HG02642 (cell line): ENCODE measurements at regions not wholly inside any gene's neighbourhood (a gene's known extent, or its start where the extent isn't known, plus 50 kb on each side); places are given as distances from the start of the nearest gene placed in this dataset.

Source experiments
- ATAC-seq: cut with Tn5 transposase; IDR thresholded peaks from one replicate; pipeline ENCODE4 v1.9.1; 2021; ENCODE audit warnings: mild to moderate bottlenecking; ENCODE audit not compliant: unreplicated experiment, poor library complexity

DNA sequence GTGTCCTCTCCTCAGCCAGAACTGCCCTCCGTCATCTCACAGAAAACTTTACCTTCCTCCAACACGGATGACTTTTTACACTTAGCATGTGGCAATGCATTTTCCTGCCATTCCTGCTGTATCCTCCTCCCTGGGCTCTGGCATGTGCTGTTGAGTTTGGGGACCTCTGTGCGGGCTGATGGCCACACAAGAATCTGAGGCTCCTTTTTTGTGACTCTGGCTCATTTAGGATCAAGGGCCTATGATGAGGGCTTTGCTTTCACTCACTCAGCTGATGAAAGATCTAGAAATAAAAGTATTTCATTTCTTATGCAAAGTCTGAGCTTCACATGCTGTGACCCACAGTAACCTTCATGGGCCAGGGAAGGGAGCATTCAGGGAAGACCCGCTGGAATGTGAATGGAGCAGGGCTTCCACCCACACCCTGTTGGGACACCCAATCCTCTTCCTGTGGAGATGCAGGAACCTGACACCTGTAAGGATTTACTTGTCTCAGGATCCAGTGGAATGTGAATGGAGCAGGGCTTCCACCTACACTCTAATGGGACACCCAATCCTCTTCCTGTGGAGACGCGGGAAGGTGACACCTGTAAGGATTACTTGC is 500.3 kb upstream of the MKI67 start:
- no peak for ATAC-seq

DNA sequence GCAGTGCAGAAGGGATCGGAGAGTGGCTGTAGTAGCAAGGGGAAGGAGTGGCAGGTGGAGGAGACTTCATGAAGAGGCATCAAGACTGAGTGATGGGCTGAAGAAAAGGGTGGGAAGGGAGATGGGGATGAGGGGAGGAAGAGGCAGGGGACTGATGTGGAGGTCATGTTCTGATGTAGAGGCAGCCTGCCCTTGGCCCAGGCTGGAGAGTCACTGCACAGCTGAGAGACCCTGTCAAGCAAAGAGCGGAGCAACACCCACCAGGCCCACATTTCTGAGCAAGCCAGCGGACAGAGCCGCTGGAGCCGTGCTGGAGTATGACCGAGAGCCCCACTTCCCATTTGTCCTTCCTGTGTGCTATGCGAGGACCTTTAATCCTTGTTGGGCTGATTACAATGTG is 501.6 kb upstream of the MKI67 start:
- no peak for ATAC-seq

- no peak for ATAC-seq
Measured at GRCh38 chr10:128628252-128628651, 502.0 kb upstream of the MKI67 start.

DNA sequence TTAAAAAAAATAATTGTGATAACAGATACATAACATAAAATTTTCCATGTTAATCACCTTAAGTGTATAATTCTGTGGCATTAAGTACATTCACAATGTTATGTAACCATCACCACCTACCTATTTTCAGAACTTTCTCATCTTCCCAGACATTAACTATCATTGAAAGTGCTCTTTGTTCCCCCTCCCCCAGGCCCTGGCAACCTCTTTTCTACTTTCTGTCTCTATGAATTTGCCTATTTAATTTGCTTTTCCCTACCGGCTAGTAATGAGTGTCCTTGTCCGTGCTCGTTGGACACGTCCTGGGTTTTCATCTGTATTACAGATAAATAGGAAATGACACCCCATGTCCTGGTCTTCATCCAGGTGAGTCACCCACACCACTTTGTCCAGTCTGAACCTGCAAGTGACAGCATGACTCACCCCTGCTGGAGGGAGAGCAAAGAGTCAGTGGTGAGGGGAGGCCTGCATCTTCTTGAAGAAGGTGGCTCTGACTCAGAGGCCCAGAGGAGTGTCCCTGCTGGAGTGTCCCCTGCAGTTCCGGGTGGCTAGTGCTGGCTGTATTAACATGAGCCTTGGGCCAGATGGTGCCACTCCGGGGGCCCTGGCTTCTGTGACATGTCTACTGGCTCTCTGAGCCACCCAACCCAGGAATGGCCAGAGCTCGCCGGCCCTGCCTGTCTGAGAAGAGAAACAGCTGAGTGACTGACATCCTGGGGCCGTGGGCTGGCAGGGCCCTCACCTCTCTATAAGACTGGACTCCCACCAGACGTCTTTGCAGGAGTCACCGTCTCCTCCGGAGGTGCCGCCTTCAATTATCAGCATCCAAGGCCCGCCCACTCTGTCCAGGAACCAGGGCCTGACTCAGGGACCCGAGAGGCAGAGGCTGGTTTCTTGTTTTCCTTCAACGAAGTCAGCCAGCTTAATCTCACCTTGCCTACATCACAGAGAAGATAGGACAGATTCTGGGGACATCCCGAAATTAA is 503.2 kb upstream of the MKI67 start:
- no peak for ATAC-seq

- no peak for ATAC-seq
Measured at GRCh38 chr10:128630787-128631252, 504.6 kb upstream of the MKI67 start.

- ATAC-seq = no peak
Measured at GRCh38 chr10:128631801-128632241, 505.6 kb upstream of the MKI67 start.

DNA sequence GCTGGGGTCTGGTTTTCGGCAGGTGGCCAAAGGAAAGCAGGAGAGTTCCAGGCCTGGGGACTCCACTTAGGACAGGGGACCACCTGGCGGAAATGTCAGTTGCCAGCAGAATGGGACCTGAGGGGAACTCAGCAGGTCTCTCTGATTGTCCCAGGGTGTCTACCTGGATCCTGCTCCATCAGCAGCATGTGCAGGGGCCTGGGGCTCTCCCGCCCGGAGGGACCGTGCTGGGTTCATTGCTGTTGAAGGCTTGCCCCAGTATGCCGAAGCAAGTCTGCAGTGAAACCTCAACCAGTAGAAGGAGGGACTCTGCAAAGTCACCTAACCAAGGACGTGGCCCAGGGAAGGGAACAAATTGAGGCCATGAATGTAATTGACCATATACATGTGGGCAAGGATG is 506.5 kb upstream of the MKI67 start:
- no peak for ATAC-seq

GRCh38 chr10:128633864-128634540 is 507.8 kb upstream of the MKI67 start:
- ATAC-seq = no peak

DNA sequence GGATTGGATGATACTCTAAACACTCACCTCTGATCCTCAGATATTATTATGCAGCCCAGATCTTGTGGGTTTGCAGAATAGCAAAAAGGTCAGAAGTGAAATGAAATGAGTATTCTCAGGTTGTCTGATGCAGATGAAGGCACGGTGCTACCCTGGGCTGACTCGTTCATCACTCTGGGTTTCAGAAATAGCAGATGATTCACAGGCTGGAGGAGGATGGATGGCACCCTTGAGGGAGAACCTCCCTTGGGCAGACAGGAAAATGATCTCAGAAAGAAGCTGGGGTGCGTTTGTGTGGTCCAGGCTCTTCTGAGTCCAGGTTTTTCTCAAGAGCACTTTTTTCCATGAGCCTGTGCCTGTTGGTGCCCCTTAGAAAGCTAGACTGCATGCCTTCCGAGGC is 515.8 kb upstream of the MKI67 start:
- ATAC-seq = no peak

- ATAC-seq = no peak
Measured at GRCh38 chr10:128642502-128642901, 516.3 kb upstream of the MKI67 start.

GRCh38 chr10:128643658-128644057 is 517.4 kb upstream of the MKI67 start:
- ATAC-seq = no peak

DNA sequence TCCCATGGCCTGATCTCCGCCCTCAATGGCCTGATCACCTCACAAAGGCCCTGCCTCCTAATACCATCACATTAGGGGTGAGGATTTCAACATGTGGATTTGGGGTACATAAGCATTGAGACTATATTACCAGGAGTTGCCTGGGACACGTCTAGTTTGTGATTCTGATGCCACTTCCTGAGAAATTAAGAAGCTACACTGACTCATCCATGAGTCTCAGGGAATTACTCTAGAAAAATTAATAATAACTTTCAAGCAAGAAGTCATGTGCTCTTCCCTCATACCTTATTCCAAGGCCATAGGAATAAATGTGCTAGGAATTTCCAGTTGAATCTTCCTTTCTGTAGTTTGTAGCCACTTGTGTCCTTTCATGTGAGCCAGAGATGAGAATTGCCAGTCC is 519.3 kb upstream of the MKI67 start:
- ATAC-seq = no peak

DNA sequence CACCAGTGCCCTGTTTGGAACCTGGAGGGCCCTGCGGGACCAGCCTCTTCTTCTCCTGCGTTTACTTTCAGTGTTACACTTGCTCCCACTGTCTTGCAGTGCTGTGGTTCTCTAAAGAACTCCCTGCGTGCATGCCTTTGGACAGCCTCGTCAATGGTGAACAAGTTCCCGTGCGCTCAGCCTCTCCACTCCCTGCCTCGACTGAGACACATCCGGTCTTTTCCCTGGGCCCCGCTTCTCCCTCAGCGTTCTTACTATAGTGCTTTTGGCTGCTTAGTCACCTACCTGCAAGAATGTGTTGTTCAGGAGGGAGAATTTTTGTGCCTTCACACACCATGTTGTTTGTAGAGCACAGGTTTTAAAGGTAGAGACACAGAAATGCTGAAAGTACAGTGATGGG is 520.7 kb upstream of the MKI67 start:
- ATAC-seq = no peak

DNA sequence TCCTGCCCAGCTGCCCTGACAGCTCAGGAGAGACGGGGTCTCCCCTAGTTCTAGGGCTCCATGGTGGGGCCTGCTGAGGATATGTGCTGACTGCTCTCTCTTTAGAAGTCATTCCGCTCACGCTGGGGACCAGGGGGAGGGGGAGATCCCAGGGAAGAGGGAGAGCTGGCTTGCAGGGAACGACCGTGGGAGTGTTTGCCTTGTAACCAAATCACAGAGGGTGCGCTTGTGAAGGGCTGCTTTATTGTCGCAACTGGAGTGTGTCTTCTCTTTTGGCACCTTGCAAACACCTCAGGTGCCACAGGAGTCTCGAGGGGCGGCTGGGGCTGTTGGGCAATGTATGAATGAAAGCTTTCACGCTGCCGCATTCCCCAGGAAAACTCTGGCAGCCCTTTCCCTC is 531.3 kb upstream of the MKI67 start:
- no peak for ATAC-seq

DNA sequence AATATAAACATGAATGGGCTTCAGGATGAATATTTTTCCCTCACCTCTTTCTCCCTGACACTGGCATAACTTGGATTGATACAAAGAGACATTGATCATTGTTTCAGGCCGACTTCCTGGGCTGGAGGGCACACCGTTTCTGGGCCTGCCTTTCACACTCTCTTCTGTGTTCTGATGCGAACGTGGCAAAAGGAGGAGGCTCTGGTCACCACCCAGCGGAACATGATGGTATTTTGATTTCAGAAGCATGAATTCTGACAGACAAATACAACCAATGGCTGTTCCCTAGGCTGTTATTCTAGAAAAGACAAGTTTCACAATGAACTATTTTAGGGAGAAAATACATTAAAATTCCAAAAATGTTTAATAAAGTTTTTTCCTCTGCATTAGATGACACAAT is 534.5 kb upstream of the MKI67 start:
- ATAC-seq = no peak

GRCh38 chr10:128661404-128662197 is 535.4 kb upstream of the MKI67 start:
- ATAC-seq = no peak

DNA sequence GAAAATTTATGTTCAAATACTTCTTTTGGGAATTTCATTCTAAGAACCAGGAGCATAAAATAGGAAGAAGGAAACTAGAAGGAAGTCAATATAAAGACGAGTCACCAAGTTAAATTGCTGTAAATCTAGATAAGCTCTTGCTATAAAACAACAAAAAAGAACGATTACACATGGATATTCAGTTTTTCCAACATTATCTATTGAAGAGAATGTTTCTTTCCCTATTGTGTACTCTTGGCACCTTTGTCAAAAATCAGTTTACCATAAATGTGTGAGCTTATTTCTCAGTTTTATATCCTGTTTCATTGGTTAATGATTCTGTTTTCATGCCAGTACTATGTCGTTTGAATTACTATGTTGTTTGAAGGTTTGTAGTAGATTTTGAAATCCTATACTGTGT is 536.3 kb upstream of the MKI67 start:
- no peak for ATAC-seq

- ATAC-seq = no peak
Measured at GRCh38 chr10:128664729-128665128, 538.5 kb upstream of the MKI67 start.

GRCh38 chr10:128675405-128675804 is 549.2 kb upstream of the MKI67 start:
- ATAC-seq = no peak

DNA sequence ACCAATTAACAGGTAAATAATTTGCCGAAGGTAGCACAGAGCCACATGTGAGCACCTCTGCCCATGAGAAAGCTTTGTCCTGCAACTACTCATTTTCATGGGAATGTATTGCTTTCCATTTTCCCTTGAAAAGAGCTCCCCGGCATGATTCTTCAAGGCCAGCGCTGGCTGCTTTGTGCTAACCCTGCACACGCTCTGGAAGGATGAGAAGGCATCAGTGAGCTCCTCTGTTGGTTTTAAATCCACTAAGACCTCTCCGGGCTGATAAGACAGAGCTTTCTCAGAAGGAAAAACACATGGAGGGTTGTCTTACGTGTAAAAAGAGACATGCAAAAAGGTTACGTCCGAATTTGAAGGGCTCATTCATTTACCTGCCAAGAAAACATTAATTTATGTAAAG is 553.9 kb upstream of the MKI67 start:
- ATAC-seq = no peak
